ENCODE measurements at regions not wholly inside any gene's neighbourhood (a gene's known extent, or its start where the extent isn't known, plus 50 kb on each side); places are given as distances from the start of the nearest gene placed in this dataset.

DNA sequence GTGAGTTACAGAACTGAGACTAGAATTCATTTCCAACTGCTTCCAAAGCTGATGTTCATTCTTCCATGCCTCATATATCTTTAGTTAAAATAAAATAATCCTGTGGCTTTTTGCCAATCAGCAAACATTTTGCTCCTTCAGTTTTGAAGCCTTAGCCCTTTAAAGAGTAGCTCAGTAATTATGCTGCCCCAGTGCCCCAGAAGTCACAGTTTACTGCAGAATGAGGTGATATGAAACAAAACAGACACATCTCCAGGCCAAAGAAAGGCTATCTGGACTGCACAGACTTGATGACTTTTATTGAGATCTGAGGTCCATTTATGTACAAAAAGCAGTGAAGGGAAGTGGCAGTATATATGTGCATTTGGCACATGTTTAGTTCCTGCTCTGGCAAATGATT, 285.8 kb upstream of the ZNF462 start:
- TF ChIP-seq, protein P1, sequence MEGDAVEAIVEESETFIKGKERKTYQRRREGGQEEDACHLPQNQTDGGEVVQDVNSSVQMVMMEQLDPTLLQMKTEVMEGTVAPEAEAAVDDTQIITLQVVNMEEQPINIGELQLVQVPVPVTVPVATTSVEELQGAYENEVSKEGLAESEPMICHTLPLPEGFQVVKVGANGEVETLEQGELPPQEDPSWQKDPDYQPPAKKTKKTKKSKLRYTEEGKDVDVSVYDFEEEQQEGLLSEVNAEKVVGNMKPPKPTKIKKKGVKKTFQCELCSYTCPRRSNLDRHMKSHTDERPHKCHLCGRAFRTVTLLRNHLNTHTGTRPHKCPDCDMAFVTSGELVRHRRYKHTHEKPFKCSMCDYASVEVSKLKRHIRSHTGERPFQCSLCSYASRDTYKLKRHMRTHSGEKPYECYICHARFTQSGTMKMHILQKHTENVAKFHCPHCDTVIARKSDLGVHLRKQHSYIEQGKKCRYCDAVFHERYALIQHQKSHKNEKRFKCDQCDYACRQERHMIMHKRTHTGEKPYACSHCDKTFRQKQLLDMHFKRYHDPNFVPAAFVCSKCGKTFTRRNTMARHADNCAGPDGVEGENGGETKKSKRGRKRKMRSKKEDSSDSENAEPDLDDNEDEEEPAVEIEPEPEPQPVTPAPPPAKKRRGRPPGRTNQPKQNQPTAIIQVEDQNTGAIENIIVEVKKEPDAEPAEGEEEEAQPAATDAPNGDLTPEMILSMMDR (optimal IDR thresholded peaks at IDR 0.05 in 1 of 3, IDR thresholded peaks at IDR 0.05 in 1 of 3, conservative IDR thresholded peaks at IDR 0.05 in 1 of 3; ENCODE audit: extremely low read depth in 1 of 3, insufficient read depth in 2 of 3, low read length in 3 of 3), result no peak
- no peak for TF ChIP-seq EZH2 (IDR thresholded peaks at IDR 0.05; ENCODE audit: low read length)
